ENCODE measurements at regions not wholly inside any gene's neighbourhood (a gene's known extent, or its start where the extent isn't known, plus 50 kb on each side); places are given as distances from the start of the nearest gene placed in this dataset.

DNA sequence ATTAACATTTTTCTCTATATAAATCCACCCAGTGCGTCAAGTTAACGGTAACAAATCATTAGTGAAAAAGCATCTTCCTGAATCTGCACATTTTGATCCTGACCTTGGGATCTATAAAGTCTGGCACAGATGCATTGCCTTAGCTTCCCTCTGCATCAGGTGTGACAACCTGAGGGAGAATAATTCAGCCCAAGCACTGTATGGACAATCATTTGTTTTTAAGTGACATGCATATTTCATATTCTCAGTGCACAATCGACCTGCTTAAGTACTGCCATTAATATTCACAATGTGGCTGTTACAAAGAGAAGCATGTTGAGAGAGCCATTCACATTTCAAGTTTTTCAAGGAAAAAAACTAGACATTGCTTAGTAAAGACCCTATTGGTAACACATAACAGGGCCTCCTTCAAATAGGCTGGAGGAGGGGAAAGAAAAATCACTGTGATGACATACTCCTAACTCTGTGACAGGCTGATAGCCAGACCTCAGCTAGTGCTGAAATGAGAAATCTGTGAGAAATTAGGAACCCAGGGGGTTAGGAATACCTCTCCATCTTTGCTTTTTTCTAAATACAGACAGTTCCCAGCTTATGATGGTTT, 505.3 kb upstream of the CDH5 start:
- no peak for DNase-seq
- no peak overlapping the region for H2AFZ ChIP-seq (ENCODE audit: insufficient read depth, low read depth, low read length, poor library complexity, severe bottlenecking)
- no peak overlapping the region for H3K27ac ChIP-seq (ENCODE audit: low read length in 2 of 2)
- H3K27me3 Mint-ChIP-seq: no peaks in the 10 kb centered on the region
- H3K9me3 Mint-ChIP-seq (ENCODE audit: insufficient read depth): peaks cover 8% of the 10 kb centered on the region
- H3K79me2 ChIP-seq (ENCODE audit: control insufficient read depth, insufficient read depth, low read length): no peaks in the 10 kb centered on the region
- no peak overlapping the region for H3K4me3 Mint-ChIP-seq
- no peak for ATAC-seq (ENCODE audit: low read depth)
- no peak overlapping the region for H3K4me3 ChIP-seq (ENCODE audit: control extremely low read depth in 1 of 5, extremely low read depth in 1 of 5, insufficient read depth in 1 of 5, low read depth in 2 of 5, low read length in 4 of 5)
- H3K27me3 ChIP-seq (replicated peaks in 1 of 4; ENCODE audit: control extremely low read depth in 1 of 4, control insufficient read depth in 3 of 4, insufficient read depth in 4 of 4, low read length in 3 of 4): no peaks in the 10 kb centered on the region
- H3K4me1 ChIP-seq (ENCODE audit: control insufficient read depth in 2 of 2, insufficient read depth in 2 of 2, low read length in 2 of 2): no peaks in the 10 kb centered on the region
- no peak overlapping the region for H3K27ac Mint-ChIP-seq
- no peaks in the 10 kb centered on the region for H4K20me1 ChIP-seq (ENCODE audit: control insufficient read depth, insufficient read depth, low read length, poor library complexity, severe bottlenecking)
- ChIA-PET POLR2A (no interaction called here), CTCF (no interaction called here)
- TF ChIP-seq CTCF (IDR thresholded peaks at IDR 0.05) (no peak), EZH2 (IDR thresholded peaks at IDR 0.05; ENCODE audit: borderline replicate concordance, insufficient read depth, low read depth, low read length, poor library complexity, severe bottlenecking) (no peak)
- peaks cover 0 to 4% (median 3%) of the 10 kb centered on the region in 3 donors for H3K9me3 ChIP-seq (ENCODE audit: control extremely low read depth in 1 of 3, control insufficient read depth in 2 of 3, insufficient read depth in 1 of 3, low read length in 2 of 3)
- no peaks in the 10 kb centered on the region for H3K36me3 ChIP-seq (replicated peaks in 1 of 2; ENCODE audit: control extremely low read depth in 1 of 2, control insufficient read depth in 1 of 2, extremely low read depth in 1 of 2, insufficient read depth in 2 of 2, low read length in 1 of 2)
- H3K9ac ChIP-seq (ENCODE audit: low read length): no peak overlapping the region
- intact Hi-C loops (cut with micrococcal nuclease): no loop called here
- H3K4me1 Mint-ChIP-seq: no peaks in the 10 kb centered on the region
- H3K4me2 ChIP-seq (replicated peaks; ENCODE audit: low read depth, low read length, poor library complexity, severe bottlenecking): no peak overlapping the region
- 100% methylated on average over 2 of the region's 3 CpGs for WGBS (ENCODE audit: insufficient coverage)

DNA sequence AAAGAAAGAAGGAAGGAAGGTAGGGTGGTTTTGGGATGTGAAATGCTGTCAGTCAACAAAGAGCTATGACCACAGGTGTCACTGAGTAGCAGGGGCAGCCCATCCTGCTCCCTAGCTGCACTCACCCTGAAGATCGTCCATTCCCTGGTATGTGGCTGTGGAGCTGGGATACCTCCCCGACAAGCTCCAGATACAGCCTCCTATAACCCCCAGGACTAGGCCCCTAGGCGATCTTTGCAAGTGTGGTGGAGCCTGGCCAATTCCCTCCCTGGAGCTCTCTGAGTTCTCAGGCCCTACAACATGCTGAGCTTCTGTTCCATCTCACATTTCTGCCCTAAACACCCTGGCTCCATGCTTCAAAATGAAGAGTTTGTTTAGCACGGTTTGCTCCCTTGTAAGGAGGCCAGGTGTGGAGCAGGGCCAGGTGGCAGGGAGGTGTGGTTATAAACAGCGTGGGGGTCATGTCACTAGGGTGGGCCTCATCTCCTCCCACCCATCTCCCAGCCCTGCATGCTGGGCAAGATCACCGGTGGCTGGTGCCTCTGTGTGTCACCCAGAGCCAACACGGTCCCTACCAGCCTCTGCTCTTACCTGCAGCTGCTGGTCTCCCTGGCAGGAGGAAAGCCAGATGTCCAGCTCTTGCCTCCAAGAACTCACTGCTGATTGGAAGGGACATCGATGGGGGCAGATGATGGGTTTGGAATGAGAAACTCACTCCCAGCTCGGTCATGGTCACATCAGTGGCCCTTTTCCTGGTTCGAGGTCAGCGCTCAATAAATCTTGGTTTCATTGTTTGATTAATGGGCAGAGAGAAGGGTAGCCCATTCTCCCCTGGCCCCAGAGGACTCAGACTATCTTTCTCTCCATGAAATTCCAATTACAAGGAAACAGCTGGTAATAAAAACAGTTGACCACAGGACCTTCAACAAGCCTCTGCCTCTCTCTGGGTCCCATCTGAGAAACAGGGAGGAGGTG, 511.0 kb upstream of the CDH5 start:
- Histone ChIP-seq H3K4me2 (replicated peaks; ENCODE audit: low read depth, low read length, poor library complexity, severe bottlenecking) (no peak overlapping the region), H3K4me3 (ENCODE audit: control extremely low read depth in 1 of 5, extremely low read depth in 1 of 5, insufficient read depth in 1 of 5, low read depth in 2 of 5, low read length in 4 of 5) (no peak overlapping the region), H3K27me3 (replicated peaks in 1 of 4; ENCODE audit: control extremely low read depth in 1 of 4, control insufficient read depth in 3 of 4, insufficient read depth in 4 of 4, low read length in 3 of 4) (no peaks in the 10 kb centered on the region), H4K20me1 (ENCODE audit: control insufficient read depth, insufficient read depth, low read length, poor library complexity, severe bottlenecking) (no peaks in the 10 kb centered on the region), H3K9me3 (ENCODE audit: control extremely low read depth in 1 of 3, control insufficient read depth in 2 of 3, insufficient read depth in 1 of 3, low read length in 2 of 3) (no peaks in the 10 kb centered on the region), H2AFZ (ENCODE audit: insufficient read depth, low read depth, low read length, poor library complexity, severe bottlenecking) (no peak overlapping the region), H3K9ac (ENCODE audit: low read length) (no peak overlapping the region), H3K4me1 (ENCODE audit: control insufficient read depth in 2 of 2, insufficient read depth in 2 of 2, low read length in 2 of 2) (no peaks in the 10 kb centered on the region), H3K27ac (ENCODE audit: low read length in 2 of 2) (no peak overlapping the region), H3K79me2 (ENCODE audit: control insufficient read depth, insufficient read depth, low read length) (no peaks in the 10 kb centered on the region), H3K36me3 (replicated peaks in 1 of 2; ENCODE audit: control extremely low read depth in 1 of 2, control insufficient read depth in 1 of 2, extremely low read depth in 1 of 2, insufficient read depth in 2 of 2, low read length in 1 of 2) (no peaks in the 10 kb centered on the region)
- ATAC-seq (ENCODE audit: low read depth): no peak
- CTCF ChIA-PET: no interaction called here
- no peak overlapping the region for H3K4me3 Mint-ChIP-seq
- H3K4me1 Mint-ChIP-seq: no peaks in the 10 kb centered on the region
- WGBS (ENCODE audit: insufficient coverage): 80% methylated on average over 7 of the region's 11 CpGs
- no peak overlapping the region for H3K27ac Mint-ChIP-seq
- no peaks in the 10 kb centered on the region for H3K9me3 Mint-ChIP-seq (ENCODE audit: insufficient read depth)
- POLR2A ChIA-PET: no interaction called here
- intact Hi-C loops (cut with micrococcal nuclease): no loop called here
- DNase-seq: no peak
- TF ChIP-seq EZH2 (IDR thresholded peaks at IDR 0.05; ENCODE audit: borderline replicate concordance, insufficient read depth, low read depth, low read length, poor library complexity, severe bottlenecking) (no peak), CTCF (IDR thresholded peaks at IDR 0.05) (no peak)
- H3K27me3 Mint-ChIP-seq: no peaks in the 10 kb centered on the region
